Loucy (cell line): ENCODE measurements at regions not wholly inside any gene's neighbourhood (a gene's known extent, or its start where the extent isn't known, plus 50 kb on each side); places are given as distances from the start of the nearest gene placed in this dataset.

Experiments
- H2AFZ ChIP-seq: fragments of 200-600 bp; sonication (generic); 2 replicates; pipeline ENCODE4 v1.6.0; 2016; ENCODE audit warnings: antibody characterized with exemption, mild to moderate bottlenecking, low read length, moderate library complexity
- H3F3A ChIP-seq: fragments of 200-600 bp; 2 replicates; pipeline ENCODE4 v1.6.0; 2016; ENCODE audit warnings: antibody characterized with exemption, low read depth, mild to moderate bottlenecking
- H3K27me3 ChIP-seq: fragments of 200-600 bp; sonication (generic); 2 replicates; pipeline ENCODE4 v1.6.1; 2014; ENCODE audit warnings: low read length, mild to moderate bottlenecking; ENCODE audit not compliant: insufficient read depth, poor library complexity, severe bottlenecking
- H3K36me3 ChIP-seq: fragments of 200-600 bp; sonication (generic); 2 replicates; pipeline ENCODE4 v1.6.1; 2016; ENCODE audit warnings: low read length; ENCODE audit not compliant: insufficient read depth
- H3K4me1 ChIP-seq: fragments of 200-600 bp; sonication (generic); 2 replicates; pipeline ENCODE4 v1.5.1; 2014; ENCODE audit warnings: low read length, mild to moderate bottlenecking; ENCODE audit not compliant: insufficient read depth, poor library complexity, severe bottlenecking
- H3K4me2 ChIP-seq: fragments of 200-600 bp; sonication (generic); 2 replicates; pipeline ENCODE4 v1.6.0; 2014; ENCODE audit warnings: antibody characterized with exemption, low read length, low read depth, mild to moderate bottlenecking; ENCODE audit not compliant: poor library complexity, severe bottlenecking
- H3K4me3 ChIP-seq: fragments of 200-600 bp; sonication (generic); 2 replicates; pipeline ENCODE4 v1.5.1; 2014; ENCODE audit warnings: low read length, mild to moderate bottlenecking, mixed read lengths; ENCODE audit not compliant: poor library complexity, severe bottlenecking
- H3K79me2 ChIP-seq: fragments of 200-600 bp; sonication (generic); 2 replicates; pipeline ENCODE4 v1.6.1; 2014; ENCODE audit warnings: low read length; ENCODE audit not compliant: insufficient read depth
- H3K9ac ChIP-seq: fragments of 200-600 bp; sonication (generic); 2 replicates; pipeline ENCODE4 v1.6.0; 2014; ENCODE audit warnings: mild to moderate bottlenecking, low read depth, low read length, moderate library complexity; ENCODE audit not compliant: poor library complexity, severe bottlenecking
- H3K9me2 ChIP-seq: fragments of 200-600 bp; sonication (generic); replicated peaks from 2 replicates; pipeline ENCODE4 v1.6.1; 2016; ENCODE audit warnings: low read depth, low read length, mixed read lengths
- H3K9me3 ChIP-seq: fragments of 200-600 bp; sonication (generic); 2 replicates; pipeline ENCODE4 v1.6.1; 2014; ENCODE audit warnings: mild to moderate bottlenecking, antibody characterized with exemption, low read length, low read depth; ENCODE audit not compliant: insufficient read depth
- H4K20me1 ChIP-seq: fragments of 200-600 bp; sonication (generic); 2 replicates; pipeline ENCODE4 v1.6.0; 2014; ENCODE audit warnings: antibody characterized with exemption, low read length, mild to moderate bottlenecking; ENCODE audit not compliant: insufficient read depth, poor library complexity, severe bottlenecking
- CTCF ChIP-seq: fragments of 200-600 bp; sonication (generic); conservative IDR thresholded peaks from 2 replicates; pipeline ENCODE4 v1.5.1; 2014; ENCODE audit warnings: mild to moderate bottlenecking, antibody characterized with exemption, low read length
- EZH2phosphoT487 ChIP-seq: fragments of 200-600 bp; IDR thresholded peaks from 2 replicates; pipeline ENCODE4 v1.6.1; 2018; ENCODE audit warnings: antibody characterized with exemption, mild to moderate bottlenecking, moderate library complexity, borderline replicate concordance

- Histone ChIP-seq H3K4me1 (no peaks in the 10 kb centered on the region), H4K20me1 (no peaks in the 10 kb centered on the region), H3K9ac (no peak overlapping the region), H2AFZ (no peak overlapping the region), H3K9me3 (no peaks in the 10 kb centered on the region), H3K79me2 (no peaks in the 10 kb centered on the region), H3K36me3 (no peaks in the 10 kb centered on the region), H3F3A (no peaks in the 10 kb centered on the region), H3K9me2 (no peaks in the 10 kb centered on the region), H3K27me3 (no peaks in the 10 kb centered on the region), H3K4me3 (no peak overlapping the region), H3K4me2 (no peak overlapping the region)
- TF ChIP-seq EZH2phosphoT487 (no peak), CTCF (no peak)
These were observed 92.4 kb upstream of the ANKRD34C start for GRCh38 chr15:79190093-79190492.

- Histone ChIP-seq H3K9me3 (no peaks in the 10 kb centered on the region), H3K4me1 (no peaks in the 10 kb centered on the region), H3K4me3 (no peak overlapping the region), H3K79me2 (no peaks in the 10 kb centered on the region), H3K4me2 (no peak overlapping the region), H3K36me3 (no peaks in the 10 kb centered on the region), H3K27me3 (no peaks in the 10 kb centered on the region), H3K9me2 (no peaks in the 10 kb centered on the region), H2AFZ (no peak overlapping the region), H4K20me1 (no peaks in the 10 kb centered on the region), H3K9ac (no peak overlapping the region), H3F3A (no peaks in the 10 kb centered on the region)
- no peak for TF ChIP-seq EZH2phosphoT487
- no peak for TF ChIP-seq CTCF
These were observed 95.9 kb upstream of the ANKRD34C start for GRCh38 chr15:79186616-79187015.

- Histone ChIP-seq H3K9ac (no peak overlapping the region), H3K36me3 (no peaks in the 10 kb centered on the region), H3F3A (no peaks in the 10 kb centered on the region), H3K9me2 (no peaks in the 10 kb centered on the region), H3K4me3 (no peak overlapping the region), H3K27me3 (no peaks in the 10 kb centered on the region), H3K9me3 (no peaks in the 10 kb centered on the region), H3K4me1 (no peaks in the 10 kb centered on the region), H3K79me2 (no peaks in the 10 kb centered on the region), H4K20me1 (no peaks in the 10 kb centered on the region), H2AFZ (no peak overlapping the region), H3K4me2 (no peak overlapping the region)
- peak; percentile 50 for TF ChIP-seq CTCF
- TF ChIP-seq EZH2phosphoT487: no peak
These were observed 94.6 kb upstream of the RASGRF1 start for GRCh38 chr15:79185199-79185598.
